HCT116 (cell line): ENCODE measurements at regions not wholly inside any gene's neighbourhood (a gene's known extent, or its start where the extent isn't known, plus 50 kb on each side); places are given as distances from the start of the nearest gene placed in this dataset.

ENCODE experiments used
- ATAC-seq: fragments of 200-7000 bp; cut with Tn5 transposase; 2 replicates; pipeline ENCODE4 v1.9.1; 2020; ENCODE audit warnings: mild to moderate bottlenecking, moderate library complexity
- BruUV-seq: library from RNA; stranded (reverse); fragments of 400-500 nt; replicated peaks from 2 replicates; lab custom pipeline; 2021; lab: Mats Ljungman, UMichigan
- CTCF ChIA-PET: fragments of 300-600 bp; sonication (Branson Sonifier 250); formaldehyde crosslinking; loops from one replicate; lab custom pipeline; 2021; ENCODE audit warnings: antibody characterized with exemption; lab: Charles Lee
- POLR2A ChIA-PET: fragments of 300-600, 350-600 bp; sonication (Branson Sonifier 250); formaldehyde crosslinking; loops from one replicate; lab custom pipeline; 2021; ENCODE audit warnings: antibody characterized with exemption; lab: Charles Lee
- RAD21 ChIA-PET, 2 experiments: fragments of 300-600 bp; sonication (Branson Sonifier 250); formaldehyde crosslinking; loops; one replicate each; lab custom pipeline; 2023; ENCODE audit warnings: low total read pairs in 2 of 2; ENCODE audit not compliant: uncharacterized antibody in 2 of 2, unreplicated experiment in 2 of 2, low non-redundant PET in 1 of 2; lab: Charles Lee
- DNase-seq: peaks from one replicate; pipeline ENCODE4 v3.0.0-alpha.2; 2010; ENCODE audit warnings: low read depth, low spot score
- H2AFZ ChIP-seq: fragments of 200-600 bp; shearing (Covaris generic), sonication (generic); 2 replicates; pipeline ENCODE4 v1.6.1; 2017; ENCODE audit warnings: low read depth, mixed run types, mixed read lengths, antibody characterized with exemption, low read length; ENCODE audit not compliant: poor library complexity, severe bottlenecking
- H3K27ac ChIP-seq: 2 replicates; pipeline ENCODE4 v1.5.1; 2012; ENCODE audit warnings: low read depth, low read length
- H3K27me3 ChIP-seq: fragments of 200-600 bp; sonication (generic); 2 replicates; pipeline ENCODE4 v1.6.1; 2016; ENCODE audit warnings: mixed run types, low read length, mixed read lengths; ENCODE audit not compliant: insufficient read depth
- H3K36me3 ChIP-seq, 2 experiments: fragments of 200-500 bp in 1 of 2; fragments of 200-600 bp in 1 of 2; sonication (Bioruptor generic) in 1 of 2; sonication (generic) in 1 of 2; 2 replicates each; pipeline versions ENCODE4 v1.5.1 to v1.6.1; 2014 to 2016; ENCODE audit warnings: low read length in 2 of 2, inconsistent platforms in 1 of 2, mixed read lengths in 1 of 2, mixed run types in 1 of 2; ENCODE audit not compliant: insufficient read depth in 2 of 2, control insufficient read depth in 1 of 2
- H3K4me1 ChIP-seq, 2 experiments: fragments of 200-600 bp in 1 of 2; sonication (generic) in 1 of 2; 2 replicates each; pipeline versions ENCODE4 v1.5.1 to v1.6.1; 2012 to 2017; ENCODE audit warnings: low read length in 2 of 2, inconsistent platforms in 1 of 2, mild to moderate bottlenecking in 1 of 2, mixed read lengths in 1 of 2, mixed run types in 1 of 2, moderate library complexity in 1 of 2; ENCODE audit not compliant: insufficient read depth in 2 of 2, control insufficient read depth in 1 of 2
- H3K4me2 ChIP-seq: fragments of 200-600 bp; sonication (generic); 2 replicates; pipeline ENCODE4 v1.6.1; 2017; ENCODE audit warnings: mixed run types, low read length, mixed read lengths
- H3K4me3 ChIP-seq, 2 experiments: fragments of 200-600 bp in 1 of 2; sonication (generic) in 1 of 2; replicated peaks in 1 of 2; 2 replicates each; pipeline ENCODE4 v1.5.1; 2011 to 2016; ENCODE audit warnings: low read length in 2 of 2, control low read depth in 1 of 2, low read depth in 1 of 2, mild to moderate bottlenecking in 1 of 2, mixed read lengths in 1 of 2, mixed run types in 1 of 2
- H3K79me2 ChIP-seq: fragments of 200-600 bp; sonication (generic); 2 replicates; pipeline ENCODE4 v1.6.1; 2017; ENCODE audit warnings: mild to moderate bottlenecking, mixed run types, low read length, moderate library complexity, mixed read lengths; ENCODE audit not compliant: insufficient read depth
- H3K9ac ChIP-seq: fragments of 200-600 bp; sonication (generic); 2 replicates; pipeline ENCODE4 v1.6.1; 2016; ENCODE audit warnings: low read length, mixed read lengths
- H3K9me2 ChIP-seq: fragments of 200-600 bp; sonication (generic), shearing (Covaris generic); 2 replicates; pipeline ENCODE4 v1.6.1; 2017; ENCODE audit warnings: mixed run types, mild to moderate bottlenecking, moderate library complexity; ENCODE audit not compliant: insufficient read depth
- H3K9me3 ChIP-seq, 2 experiments: fragments of 200-500 bp in 1 of 2; fragments of 200-600 bp in 1 of 2; sonication (Bioruptor generic) in 1 of 2; sonication (generic) in 1 of 2; 2 replicates each; pipeline ENCODE4 v1.6.1; 2014 to 2017; ENCODE audit warnings: low read length in 2 of 2, mixed read lengths in 2 of 2, inconsistent platforms in 1 of 2, low read depth in 1 of 2, mild to moderate bottlenecking in 1 of 2, mixed run types in 1 of 2, moderate library complexity in 1 of 2; ENCODE audit not compliant: control insufficient read depth in 1 of 2, insufficient read depth in 1 of 2
- H4K20me1 ChIP-seq: fragments of 200-600 bp; sonication (generic), shearing (Covaris generic); 2 replicates; pipeline ENCODE4 v1.6.1; 2017; ENCODE audit warnings: mixed run types, mild to moderate bottlenecking, moderate library complexity; ENCODE audit not compliant: insufficient read depth
- CBX3 ChIP-seq: IDR thresholded peaks from 2 replicates; pipeline ENCODE4 v1.6.1; 2012; ENCODE audit warnings: low read depth
- CEBPB ChIP-seq: IDR thresholded peaks from 2 replicates; pipeline ENCODE4 v1.6.1; 2012; ENCODE audit warnings: low read depth
- ELF1 ChIP-seq: IDR thresholded peaks from 2 replicates; pipeline ENCODE4 v1.6.1; 2012; ENCODE audit warnings: low read depth, borderline replicate concordance
- EZH2 ChIP-seq: fragments of 200-600 bp; sonication (generic); IDR thresholded peaks from 2 replicates; pipeline ENCODE4 v1.6.1; 2017; ENCODE audit warnings: antibody characterized with exemption, mixed run types
- FOSL1 ChIP-seq: IDR thresholded peaks from 2 replicates; pipeline ENCODE4 v1.6.1; 2012; ENCODE audit warnings: low read depth
- JUND ChIP-seq: IDR thresholded peaks from 2 replicates; pipeline ENCODE4 v1.6.1; 2012
- MAX ChIP-seq: IDR thresholded peaks from 2 replicates; pipeline ENCODE4 v1.6.1; 2012
- RAD21 ChIP-seq: IDR thresholded peaks from 2 replicates; pipeline ENCODE4 v1.6.1; 2012; ENCODE audit warnings: low read depth, mild to moderate bottlenecking
- REST ChIP-seq: IDR thresholded peaks from 2 replicates; pipeline ENCODE4 v1.6.1; 2012; ENCODE audit warnings: low read depth
- SIN3A ChIP-seq: IDR thresholded peaks from 2 replicates; pipeline ENCODE4 v1.6.1; 2012; ENCODE audit warnings: low read depth
- SP1 ChIP-seq: IDR thresholded peaks from 2 replicates; pipeline ENCODE4 v1.6.1; 2012; ENCODE audit warnings: low read depth
- SRF ChIP-seq: IDR thresholded peaks from 2 replicates; pipeline ENCODE4 v1.6.1; 2012; ENCODE audit warnings: low read depth
- TCF7L2 ChIP-seq: IDR thresholded peaks from 2 replicates; pipeline ENCODE4 v1.7.0; 2011; ENCODE audit warnings: borderline replicate concordance, inconsistent platforms; ENCODE audit not compliant: insufficient read depth, insufficient read length; ENCODE audit errors: extremely low read depth
- ZBTB33 ChIP-seq: IDR thresholded peaks from 2 replicates; pipeline ENCODE4 v1.6.1; 2011; ENCODE audit warnings: mild to moderate bottlenecking, low read length, moderate library complexity; ENCODE audit not compliant: insufficient replicate concordance; ENCODE audit errors: extremely low read depth
- ZFX ChIP-seq: fragments of 450-650 bp; IDR thresholded peaks from 2 replicates; pipeline ENCODE4 v1.6.1; 2017
- ZNF274 ChIP-seq: fragments of 200-500 bp; sonication (Bioruptor generic); IDR thresholded peaks from 2 replicates; pipeline ENCODE4 v1.6.1; 2014; ENCODE audit warnings: mild to moderate bottlenecking, low read depth, low read length, inconsistent platforms
- intact Hi-C: fragments of 100-400 bp; cut with micrococcal nuclease; formaldehyde crosslinking; loops from 2 replicates; pipeline ENCODE4 v1.10.0; 2022

- H2AFZ ChIP-seq: no peak overlapping the region
- no peaks in the 10 kb centered on the region for H3K9me2 ChIP-seq
- ATAC-seq (no peak), DNase-seq (no peak)
- intact Hi-C loops: no loop called here
- ChIA-PET RAD21 (no interaction called here), CTCF (no interaction called here), POLR2A (no interaction called here)
- no peaks in the 10 kb centered on the region for H3K79me2 ChIP-seq
- H3K9me3 ChIP-seq: peaks cover 11 to 24% of the 10 kb centered on the region in 2 experiments; a peak in 3 of 4 replicates
- no peaks in the 10 kb centered on the region for H3K36me3 ChIP-seq
- H3K4me2 ChIP-seq: no peak overlapping the region
- no peaks in the 10 kb centered on the region for H3K27me3 ChIP-seq
- no peak overlapping the region for H3K4me3 ChIP-seq
- no peaks in the 10 kb centered on the region for H3K4me1 ChIP-seq
- no peak overlapping the region for H3K9ac ChIP-seq
- BruUV-seq: no TSS peak
- TF ChIP-seq SRF (no peak), CEBPB (no peak), ZBTB33 (no peak), ELF1 (no peak), MAX (no peak), EZH2 (no peak), SIN3A (no peak), SP1 (no peak), RAD21 (no peak), REST (no peak), CBX3 (no peak), TCF7L2 (no peak), JUND (no peak), ZNF274 (no peak), FOSL1 (no peak), ZFX (no peak)
- no peaks in the 10 kb centered on the region for H4K20me1 ChIP-seq
- no peak overlapping the region for H3K27ac ChIP-seq
Measured at GRCh38 chr13:56864451-56864850, 276.3 kb upstream of the PRR20A start.
